Neural cell (in vitro differentiated cells): ENCODE measurements at regions not wholly inside any gene's neighbourhood (a gene's known extent, or its start where the extent isn't known, plus 50 kb on each side); places are given as distances from the start of the nearest gene placed in this dataset.

ENCODE experiments used
- CTCF ChIP-seq: fragments of 450-650 bp; IDR thresholded peaks from 2 replicates; pipeline ENCODE4 v1.5.1; 2014; ENCODE audit warnings: antibody characterized with exemption, mild to moderate bottlenecking, moderate library complexity; ENCODE audit not compliant: poor library complexity, severe bottlenecking
- EP300 ChIP-seq: fragments of 450-650 bp; conservative IDR thresholded peaks from 2 replicates; pipeline ENCODE4 v1.6.1; 2014; ENCODE audit warnings: antibody characterized with exemption, mild to moderate bottlenecking, moderate library complexity; ENCODE audit not compliant: poor library complexity, severe bottlenecking
- EZH2 ChIP-seq: fragments of 200-600, 300-800 bp; shearing (Covaris generic), sonication (generic); IDR thresholded peaks from 2 replicates; pipeline ENCODE4 v1.6.1; 2014; ENCODE audit warnings: antibody characterized with exemption, low read length, borderline replicate concordance, mild to moderate bottlenecking; ENCODE audit not compliant: insufficient read depth, poor library complexity, severe bottlenecking
- MXI1 ChIP-seq: fragments of 450-650 bp; conservative IDR thresholded peaks from 2 replicates; pipeline ENCODE4 v1.6.1; 2014; ENCODE audit warnings: antibody characterized with exemption, mild to moderate bottlenecking; ENCODE audit not compliant: poor library complexity, severe bottlenecking
- POLR2AphosphoS5 ChIP-seq: IDR thresholded peaks from 2 replicates; pipeline ENCODE4 v1.6.1; 2012
- RAD21 ChIP-seq: fragments of 450-650 bp; conservative IDR thresholded peaks from 2 replicates; pipeline ENCODE4 v1.6.1; 2014; ENCODE audit warnings: antibody characterized with exemption, mild to moderate bottlenecking, moderate library complexity
- REST ChIP-seq: IDR thresholded peaks from 2 replicates; pipeline ENCODE4 v1.6.1; 2012; ENCODE audit warnings: borderline replicate concordance
- SMC3 ChIP-seq: fragments of 450-650 bp; conservative IDR thresholded peaks from 2 replicates; pipeline ENCODE4 v1.6.1; 2014; ENCODE audit warnings: antibody characterized with exemption, mild to moderate bottlenecking, moderate library complexity; ENCODE audit not compliant: poor library complexity

- TF ChIP-seq EP300 (no peak), POLR2AphosphoS5 (no peak), CTCF (no peak), EZH2 (no peak), REST (no peak), MXI1 (no peak), RAD21 (no peak), SMC3 (no peak)
Measured at GRCh38 chr10:81524467-81524866, 350.5 kb upstream of the NRG3 start.
